ENCODE measurements at regions not wholly inside any gene's neighbourhood (a gene's known extent, or its start where the extent isn't known, plus 50 kb on each side); places are given as distances from the start of the nearest gene placed in this dataset.

DNA sequence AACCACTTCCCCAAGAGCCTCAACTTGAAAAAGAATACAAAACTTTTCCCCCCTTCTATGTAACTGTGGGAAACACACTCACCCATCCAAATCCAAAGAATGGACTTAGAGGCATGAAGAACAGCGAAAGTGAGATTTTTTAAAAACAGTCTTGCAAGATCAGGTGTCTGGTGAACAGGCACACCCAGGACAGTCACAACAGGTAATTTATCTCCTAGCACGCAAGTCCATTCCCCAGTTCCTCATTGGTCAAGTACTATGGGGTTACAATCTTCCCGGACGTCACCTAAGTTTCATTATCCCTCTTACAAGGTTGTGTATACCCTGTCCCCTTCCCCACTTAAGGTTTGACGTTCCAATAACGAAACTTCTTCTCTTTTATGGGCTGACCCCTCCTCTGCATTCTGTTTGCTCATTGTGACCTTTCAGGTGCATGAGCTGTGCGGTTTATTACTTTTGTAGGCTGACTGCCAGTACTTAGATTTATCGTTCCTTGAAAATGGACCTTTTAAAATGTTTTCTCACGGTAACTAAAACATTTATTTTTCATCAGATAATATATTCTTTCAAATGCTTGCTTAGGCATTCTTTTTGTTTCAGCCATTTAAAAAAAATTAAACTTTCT is 1401.9 kb downstream of the FAM181B start:
- intact Hi-C loops (cut with DNase I), result no loop called here
- TF ChIP-seq EP300 (IDR thresholded peaks at IDR 0.05) (no peak), POLR2AphosphoS5 (IDR thresholded peaks at IDR 0.05) (no peak), POLR2A (IDR thresholded peaks at IDR 0.05) (no peak)
- TF ChIP-seq, protein P1, sequence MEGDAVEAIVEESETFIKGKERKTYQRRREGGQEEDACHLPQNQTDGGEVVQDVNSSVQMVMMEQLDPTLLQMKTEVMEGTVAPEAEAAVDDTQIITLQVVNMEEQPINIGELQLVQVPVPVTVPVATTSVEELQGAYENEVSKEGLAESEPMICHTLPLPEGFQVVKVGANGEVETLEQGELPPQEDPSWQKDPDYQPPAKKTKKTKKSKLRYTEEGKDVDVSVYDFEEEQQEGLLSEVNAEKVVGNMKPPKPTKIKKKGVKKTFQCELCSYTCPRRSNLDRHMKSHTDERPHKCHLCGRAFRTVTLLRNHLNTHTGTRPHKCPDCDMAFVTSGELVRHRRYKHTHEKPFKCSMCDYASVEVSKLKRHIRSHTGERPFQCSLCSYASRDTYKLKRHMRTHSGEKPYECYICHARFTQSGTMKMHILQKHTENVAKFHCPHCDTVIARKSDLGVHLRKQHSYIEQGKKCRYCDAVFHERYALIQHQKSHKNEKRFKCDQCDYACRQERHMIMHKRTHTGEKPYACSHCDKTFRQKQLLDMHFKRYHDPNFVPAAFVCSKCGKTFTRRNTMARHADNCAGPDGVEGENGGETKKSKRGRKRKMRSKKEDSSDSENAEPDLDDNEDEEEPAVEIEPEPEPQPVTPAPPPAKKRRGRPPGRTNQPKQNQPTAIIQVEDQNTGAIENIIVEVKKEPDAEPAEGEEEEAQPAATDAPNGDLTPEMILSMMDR (IDR thresholded peaks at IDR 0.05), result no peak
- 19 to 64% methylated on average over 9 of the region's 9 CpGs for WGBS, 2 donors
- Histone ChIP-seq H3K4me1 (no peaks in the 10 kb centered on the region), H3K9me3 (no peaks in the 10 kb centered on the region), H3K27ac (no peak overlapping the region), H3K27me3 (no peaks in the 10 kb centered on the region), H3K4me3 (no peak overlapping the region), H3K36me3 (no peaks in the 10 kb centered on the region)
- DNase-seq, result no peak

DNA sequence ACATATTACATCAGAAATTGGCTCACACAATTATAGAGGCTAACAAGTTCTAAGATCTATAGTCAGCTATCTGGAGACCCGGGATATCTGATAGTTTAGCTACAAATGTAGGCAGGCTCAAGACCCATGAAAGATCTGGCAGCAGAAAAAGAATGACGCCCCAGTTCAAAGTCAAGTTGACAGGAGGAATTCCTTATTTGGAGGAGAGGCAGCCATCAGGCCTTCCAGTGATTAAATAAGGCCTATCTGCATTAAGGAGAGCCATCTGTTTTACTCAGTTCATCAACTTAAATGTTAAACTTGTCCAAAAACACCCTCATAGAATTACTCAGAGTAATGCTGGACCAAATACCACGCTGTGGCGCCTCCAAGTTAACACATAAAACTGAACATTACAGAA is 1402.6 kb downstream of the FAM181B start:
- Histone ChIP-seq H3K9me3 (no peaks in the 10 kb centered on the region), H3K27me3 (no peaks in the 10 kb centered on the region), H3K27ac (no peak overlapping the region), H3K36me3 (no peaks in the 10 kb centered on the region), H3K4me1 (no peaks in the 10 kb centered on the region), H3K4me3 (no peak overlapping the region)
- intact Hi-C loops (cut with DNase I), result no loop called here
- no peak for DNase-seq
- WGBS, 2 donors, result 72 to 89% methylated on average over 4 of the region's 4 CpGs
- TF ChIP-seq, protein P1 (IDR thresholded peaks at IDR 0.05), result no peak
- TF ChIP-seq EP300 (IDR thresholded peaks at IDR 0.05) (no peak), POLR2A (IDR thresholded peaks at IDR 0.05) (no peak), POLR2AphosphoS5 (IDR thresholded peaks at IDR 0.05) (no peak)

DNA sequence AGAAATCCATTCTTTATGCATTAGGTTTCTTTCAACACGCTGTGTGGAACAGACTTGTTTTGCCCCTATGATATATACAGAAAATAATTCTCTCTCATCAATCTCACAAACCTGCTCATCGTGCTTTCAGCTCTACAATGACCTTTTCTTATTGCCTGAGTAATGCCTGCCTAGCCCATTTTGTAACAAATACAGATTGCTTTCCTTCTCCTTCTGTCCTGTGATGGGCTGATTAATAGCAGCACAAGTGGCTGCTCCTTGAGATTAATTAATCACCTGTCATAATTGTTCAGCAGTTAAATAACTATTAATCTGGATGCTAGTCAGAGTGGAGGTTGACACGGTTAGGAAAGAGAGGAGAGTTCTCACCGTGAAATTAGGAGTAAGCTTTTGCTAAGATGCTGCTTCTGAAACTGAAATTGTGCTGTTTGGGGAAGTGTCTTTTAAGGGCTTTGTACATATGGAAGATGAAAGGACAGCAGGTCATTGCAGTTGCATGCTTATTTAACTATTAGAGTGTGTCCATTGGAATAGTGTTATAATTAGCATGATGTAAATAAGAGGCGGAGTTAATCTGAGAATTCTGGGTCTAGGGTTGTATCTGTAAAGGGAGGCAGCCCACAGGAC is 1430.5 kb downstream of the FAM181B start:
- Histone ChIP-seq H3K9me3 (no peaks in the 10 kb centered on the region), H3K27me3 (no peaks in the 10 kb centered on the region), H3K36me3 (no peaks in the 10 kb centered on the region), H3K27ac (no peak overlapping the region), H3K4me3 (no peak overlapping the region), H3K4me1 (no peaks in the 10 kb centered on the region)
- TF ChIP-seq POLR2A (IDR thresholded peaks at IDR 0.05), result no peak
- TF ChIP-seq POLR2AphosphoS5 (IDR thresholded peaks at IDR 0.05), result no peak
- TF ChIP-seq EP300 (IDR thresholded peaks at IDR 0.05), result no peak
- TF ChIP-seq, protein P1 (IDR thresholded peaks at IDR 0.05), result no peak
- no peak for DNase-seq
- WGBS, 2 donors, result 79 to 84% methylated on average over 5 of the region's 5 CpGs
- intact Hi-C loops (cut with DNase I), result no loop called here

DNA sequence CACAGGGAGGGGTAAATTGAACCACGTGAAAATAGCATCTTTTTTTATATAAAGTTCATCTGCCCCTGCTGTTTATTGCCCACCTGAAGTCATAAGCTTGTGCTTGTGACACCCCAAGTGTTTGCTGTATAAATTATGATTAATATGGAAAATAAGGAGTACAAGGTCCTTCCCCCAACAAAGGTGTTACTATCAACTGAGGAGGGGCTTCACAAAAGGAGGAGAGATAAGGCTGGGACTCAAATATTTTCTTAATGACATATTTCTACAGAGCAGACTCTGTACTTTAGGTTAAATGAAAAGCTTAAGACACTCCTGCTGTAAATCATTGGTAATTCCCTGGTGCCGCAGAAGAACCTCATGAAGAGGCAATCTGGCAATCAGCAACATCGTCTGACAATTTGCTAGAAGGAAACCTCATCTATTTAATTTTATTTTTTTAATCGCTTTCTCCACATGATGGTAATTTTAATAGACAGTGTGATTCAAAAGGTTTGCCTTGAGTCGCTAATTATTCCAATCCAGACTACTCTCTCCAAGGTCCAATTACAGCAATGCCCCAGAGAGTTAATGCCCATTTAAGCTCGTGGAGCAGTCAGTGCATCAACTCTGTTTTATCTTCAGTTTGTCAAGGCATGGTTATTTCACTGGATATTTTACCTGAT is 1432.4 kb downstream of the FAM181B start:
- peaks cover 0 to 2% (median 0%) of the 10 kb centered on the region in 4 donors for H3K9me3 ChIP-seq
- intact Hi-C loops (cut with DNase I), result no loop called here
- DNase-seq, result no peak
- H3K27ac ChIP-seq, result no peak overlapping the region
- no peaks in the 10 kb centered on the region for H3K27me3 ChIP-seq
- no peak overlapping the region for H3K4me3 ChIP-seq
- TF ChIP-seq POLR2AphosphoS5 (IDR thresholded peaks at IDR 0.05) (no peak), EP300 (IDR thresholded peaks at IDR 0.05) (no peak), POLR2A (IDR thresholded peaks at IDR 0.05) (no peak)
- TF ChIP-seq, protein P1 (IDR thresholded peaks at IDR 0.05), result no peak
- no peaks in the 10 kb centered on the region for H3K4me1 ChIP-seq
- WGBS, 2 donors, result 79 to 86% methylated on average over 6 of the region's 6 CpGs
- no peaks in the 10 kb centered on the region for H3K36me3 ChIP-seq

Measured in sigmoid colon (tissue), 6 donors.